ENCODE measurements at regions not wholly inside any gene's neighbourhood (a gene's known extent, or its start where the extent isn't known, plus 50 kb on each side); places are given as distances from the start of the nearest gene placed in this dataset.
"Not testable (repeated sequence)": the region's sequence is repeated elsewhere in the genome, so short reads cannot be mapped to it uniquely, and the experiment has no call there.

DNA sequence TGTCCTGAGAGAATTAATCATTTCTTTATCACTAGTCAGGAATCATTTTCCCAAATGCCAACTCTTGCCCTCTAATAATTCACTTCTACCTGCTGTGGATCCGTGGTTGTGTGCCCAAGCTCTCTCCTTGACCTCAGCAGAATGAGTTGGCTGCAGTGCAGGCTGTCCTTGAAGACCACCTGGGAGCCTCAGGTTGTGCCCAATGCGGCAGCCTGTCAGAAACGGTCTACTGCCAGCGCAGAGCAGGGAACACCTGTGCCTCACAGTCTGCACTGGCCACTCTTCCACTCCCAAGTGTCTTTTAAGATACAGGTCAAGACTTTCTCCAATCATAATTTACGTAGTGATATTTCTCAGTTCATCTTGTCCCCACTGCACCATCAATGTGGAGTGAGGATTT is 246.0 kb upstream of the PHF14 start:
- no peak for DNase-seq

GRCh38 chr7:10731253-10731773 is 242.4 kb upstream of the PHF14 start:
- no peak for DNase-seq

- DNase-seq, result no peak
Measured at GRCh38 chr7:10733747-10734146, 239.9 kb upstream of the PHF14 start.

GRCh38 chr7:10734595-10734994 is 239.1 kb upstream of the PHF14 start:
- no peak for DNase-seq

- DNase-seq, result no peak
Measured at GRCh38 chr7:10739401-10739800, 234.3 kb upstream of the PHF14 start.

GRCh38 chr7:10740805-10741204 is 232.9 kb upstream of the PHF14 start:
- no peak for DNase-seq

DNA sequence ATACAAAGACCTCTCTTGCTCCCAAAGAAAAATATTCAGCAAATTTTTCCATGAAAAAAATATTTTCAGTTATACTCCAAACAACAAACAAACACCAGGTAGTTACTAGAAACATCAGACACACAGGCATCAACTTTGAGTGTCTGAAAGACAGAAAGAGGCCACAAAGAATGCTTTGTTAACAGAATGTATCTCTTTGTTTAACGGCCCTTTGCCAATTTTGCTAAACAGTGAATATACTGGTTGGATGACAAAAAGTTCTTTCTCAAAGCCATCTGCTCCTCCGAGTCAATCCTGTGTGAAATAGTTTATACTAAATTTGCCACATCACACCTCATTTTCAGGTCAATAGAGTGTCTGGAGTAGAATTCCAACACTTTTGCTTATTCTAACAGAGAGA is 216.7 kb upstream of the PHF14 start:
- DNase-seq, result no peak

DNA sequence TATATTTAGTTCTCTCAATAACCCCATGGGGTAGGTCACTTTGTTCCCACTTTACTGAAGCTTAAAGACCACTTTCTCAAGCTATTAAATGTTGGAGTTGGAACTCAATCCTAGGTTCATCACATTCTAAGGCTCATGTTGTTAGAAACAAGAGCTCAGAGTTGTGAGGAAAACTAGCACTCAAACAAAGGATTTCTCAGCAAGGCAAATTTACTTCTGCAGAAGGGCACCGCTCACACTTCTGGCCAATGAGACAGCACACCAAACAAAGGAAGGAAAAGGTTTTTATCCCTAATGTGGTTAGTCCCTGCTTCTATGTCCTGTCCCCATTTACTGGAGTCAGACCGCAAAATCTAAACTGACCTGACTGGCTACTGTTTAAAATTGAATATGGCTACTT is 214.6 kb upstream of the PHF14 start:
- no peak for DNase-seq

GRCh38 chr7:10767771-10768170 is 205.9 kb upstream of the PHF14 start:
- no peak for DNase-seq

DNA sequence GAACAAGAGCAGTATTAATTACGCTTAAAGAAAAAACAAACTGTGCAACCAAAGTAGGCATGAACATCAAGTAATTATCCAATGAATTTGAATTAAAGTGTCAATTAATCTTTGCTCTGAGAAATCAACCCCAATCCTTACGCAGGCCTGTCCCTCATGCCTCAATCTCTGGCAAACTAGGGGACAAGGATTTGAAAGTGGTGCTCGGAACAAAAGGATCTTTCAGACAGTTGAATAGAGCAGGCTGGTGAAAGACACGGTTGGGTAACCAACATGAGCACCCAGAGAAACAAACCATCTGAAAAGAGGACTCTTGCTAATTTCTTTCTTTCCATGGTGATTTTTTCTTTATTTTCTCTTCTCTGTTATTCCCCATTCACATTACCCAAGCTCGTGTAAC is 203.5 kb upstream of the PHF14 start:
- DNase-seq, result no peak

- DNase-seq, result no peak
Measured at GRCh38 chr7:10773430-10773829, 200.2 kb upstream of the PHF14 start.

DNA sequence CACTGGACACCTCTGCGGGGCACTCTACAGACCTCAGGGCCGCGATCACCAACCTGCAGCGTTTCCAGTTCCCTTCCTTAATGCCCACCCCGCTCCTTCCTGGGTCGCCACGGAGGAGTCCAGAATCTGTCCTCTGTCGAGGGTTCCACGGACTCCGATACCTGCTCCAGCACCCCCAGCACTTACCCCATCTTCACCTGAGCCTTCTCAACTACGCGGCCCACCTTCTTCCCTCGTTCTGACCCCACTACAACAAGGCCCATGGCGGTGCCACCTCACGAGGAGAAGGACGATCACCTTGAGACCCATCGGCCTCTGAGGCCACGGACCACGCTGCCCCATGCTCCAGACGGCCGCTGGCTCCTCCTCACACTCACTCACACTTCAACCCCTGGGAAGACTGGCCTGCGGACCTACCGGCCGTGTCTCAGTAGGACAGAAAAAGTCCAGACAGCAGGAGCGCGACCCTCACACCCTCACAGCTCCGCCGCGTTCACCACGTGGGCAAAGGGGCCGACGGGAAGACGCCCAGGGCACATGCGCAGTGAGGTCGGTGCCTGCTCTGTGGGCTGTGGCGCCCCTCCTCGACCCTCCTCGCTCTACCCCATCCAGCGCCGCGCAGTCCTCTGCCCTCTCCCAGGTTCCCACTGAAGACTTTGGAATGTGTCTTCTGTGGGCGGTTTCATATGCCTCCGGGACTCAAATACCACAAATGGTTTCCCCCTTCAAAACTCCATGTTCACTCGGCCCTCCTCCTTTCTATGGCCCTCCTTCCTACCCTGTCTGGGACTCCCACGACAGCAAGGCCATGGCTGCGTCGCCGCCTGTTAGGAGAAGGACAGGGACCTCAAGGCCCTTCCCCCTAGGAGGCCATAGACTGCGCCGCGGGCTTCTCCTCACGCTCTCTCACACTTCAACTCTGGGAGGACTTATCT is 193.9 kb upstream of the PHF14 start:
- DNase-seq, result no peak

GRCh38 chr7:10780400-10780747 is 193.3 kb upstream of the PHF14 start:
- DNase-seq, result no peak

DNA sequence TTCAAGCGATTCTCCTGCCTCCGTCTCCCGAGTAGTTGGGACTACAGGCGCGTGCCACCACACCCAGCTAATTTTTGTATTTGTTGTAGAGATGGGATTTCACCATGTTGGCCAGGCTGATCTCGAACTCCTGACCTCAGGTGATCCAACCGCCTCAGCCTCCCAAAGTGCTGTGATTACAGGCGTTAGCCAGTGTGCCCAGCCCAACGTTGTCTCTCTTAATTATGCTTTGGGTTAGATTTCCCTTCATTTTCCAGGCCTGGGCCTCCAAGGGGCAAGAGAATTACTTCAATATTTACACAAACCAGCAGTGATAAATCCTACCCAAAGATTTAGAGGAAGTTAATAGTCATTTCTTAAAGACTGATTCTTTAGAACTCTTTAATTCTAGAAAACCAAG is 186.7 kb upstream of the PHF14 start:
- not testable (repeated sequence) for DNase-seq

GRCh38 chr7:10789170-10789569 is 184.5 kb upstream of the PHF14 start:
- DNase-seq, result no peak

DNA sequence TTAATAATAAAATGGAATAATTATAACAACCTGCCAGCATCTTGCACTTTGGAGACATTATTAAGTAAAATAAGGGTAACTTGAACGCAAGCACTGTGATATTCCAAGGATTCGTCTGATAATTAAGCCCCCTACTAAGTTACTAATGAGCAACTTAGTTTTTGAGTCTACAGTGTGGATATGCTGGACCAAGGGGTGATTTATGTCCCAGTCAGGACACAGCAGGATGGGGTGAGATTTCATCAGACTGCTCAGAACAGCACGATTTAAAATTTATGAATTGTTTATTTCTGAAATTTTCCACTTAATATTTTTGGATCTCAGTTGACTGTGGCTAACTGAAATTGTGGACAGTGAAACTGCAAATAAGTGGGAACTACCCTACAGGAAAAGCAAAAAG is 182.8 kb upstream of the PHF14 start:
- DNase-seq, result no peak

DNA sequence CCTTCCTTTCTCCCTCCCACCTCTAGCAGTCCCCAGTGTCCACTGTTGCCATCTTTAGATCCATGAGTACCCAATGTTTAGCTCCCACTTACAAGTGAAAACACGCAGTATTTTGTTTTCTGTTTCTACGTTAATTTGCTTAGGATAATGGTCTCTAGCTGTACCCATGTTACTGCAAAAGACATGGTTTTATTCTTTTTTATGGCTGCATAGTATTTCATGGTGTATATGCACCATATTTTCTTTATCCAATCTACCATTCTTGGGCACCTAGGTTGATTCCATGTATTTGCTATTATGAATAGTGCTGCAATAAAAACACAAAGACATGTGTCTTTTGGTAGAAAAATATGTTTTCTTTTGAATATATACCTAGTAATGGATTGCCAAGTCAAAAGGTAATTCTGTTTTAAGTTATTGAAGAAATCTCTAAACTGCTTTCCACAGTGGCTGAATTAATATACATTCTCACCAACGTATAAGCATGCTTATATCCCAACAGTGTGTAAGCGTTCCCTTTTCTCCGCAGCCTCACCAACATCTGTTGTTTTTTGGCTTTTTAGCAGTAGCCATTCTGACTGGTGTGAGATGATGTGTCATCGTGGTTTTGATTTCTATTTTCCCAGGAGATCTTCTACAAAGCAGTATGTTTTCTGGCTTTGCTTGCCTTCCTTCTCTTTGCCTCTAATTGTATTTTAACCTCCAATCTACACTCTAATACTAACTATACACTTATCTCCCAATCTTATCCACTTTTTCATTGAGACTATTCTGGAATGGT is 179.5 kb upstream of the PHF14 start:
- DNase-seq, result no peak

DNA sequence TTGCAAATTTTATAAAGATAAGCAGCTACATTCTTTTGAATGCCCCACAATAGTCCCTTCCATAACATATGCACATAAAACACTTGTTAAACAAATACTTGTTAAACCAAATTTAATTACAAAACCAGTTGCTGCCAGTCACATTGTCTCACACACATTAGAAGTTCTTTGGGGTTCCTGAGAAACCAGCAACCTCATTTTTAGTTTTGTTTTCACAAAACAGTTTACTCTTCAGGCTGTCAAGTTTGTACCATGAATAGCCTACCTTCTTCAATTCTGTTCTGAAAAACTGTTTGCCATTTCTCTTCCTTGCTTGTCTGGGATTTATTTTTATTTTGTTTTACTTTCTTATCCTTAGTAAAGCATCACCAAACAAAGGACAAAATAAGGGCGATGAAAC is 176.5 kb upstream of the PHF14 start:
- DNase-seq, result no peak

GRCh38 chr7:10798044-10798443 is 175.6 kb upstream of the PHF14 start:
- no peak for DNase-seq

- no peak for DNase-seq
Measured at GRCh38 chr7:10799475-10799874, 174.2 kb upstream of the PHF14 start.

DNA sequence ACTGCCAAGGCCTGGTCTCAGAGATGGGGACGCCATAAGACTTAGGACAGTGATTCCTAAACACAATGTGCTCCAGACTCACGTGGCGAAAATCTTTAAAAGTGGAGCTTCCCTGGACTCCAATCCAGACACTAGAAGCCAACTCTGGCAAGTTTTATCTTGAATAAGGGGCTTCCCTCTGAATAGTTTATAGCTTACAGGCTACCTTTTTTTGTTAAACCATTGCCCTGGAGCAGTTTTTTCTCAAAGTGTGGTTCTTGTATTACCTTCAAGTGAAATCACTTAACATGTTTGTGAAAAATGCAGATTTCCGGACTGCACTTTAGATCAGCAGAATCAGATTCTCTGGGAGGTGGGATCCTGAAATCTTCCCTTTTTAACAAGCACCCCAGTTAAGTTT is 171.7 kb upstream of the PHF14 start:
- DNase-seq, result no peak

GRCh38 chr7:10802526-10802925 is 171.1 kb upstream of the PHF14 start:
- DNase-seq, result no peak

GRCh38 chr7:10803720-10804119 is 170.0 kb upstream of the PHF14 start:
- no peak for DNase-seq

GRCh38 chr7:10804770-10805169 is 168.9 kb upstream of the PHF14 start:
- DNase-seq, result peak; percentile 19
